Activated CD8-positive, alpha-beta memory T cell treated with anti-CD3 and anti-CD28 coated beads for 24 hours (primary cell): ENCODE measurements at regions not wholly inside any gene's neighbourhood (a gene's known extent, or its start where the extent isn't known, plus 50 kb on each side); places are given as distances from the start of the nearest gene placed in this dataset.
"Not testable (repeated sequence)": the region's sequence is repeated elsewhere in the genome, so short reads cannot be mapped to it uniquely, and the experiment has no call there.

Experiments
- DNase-seq: peaks from one replicate; pipeline ENCODE4 v3.0.0-alpha.2; 2020

DNA sequence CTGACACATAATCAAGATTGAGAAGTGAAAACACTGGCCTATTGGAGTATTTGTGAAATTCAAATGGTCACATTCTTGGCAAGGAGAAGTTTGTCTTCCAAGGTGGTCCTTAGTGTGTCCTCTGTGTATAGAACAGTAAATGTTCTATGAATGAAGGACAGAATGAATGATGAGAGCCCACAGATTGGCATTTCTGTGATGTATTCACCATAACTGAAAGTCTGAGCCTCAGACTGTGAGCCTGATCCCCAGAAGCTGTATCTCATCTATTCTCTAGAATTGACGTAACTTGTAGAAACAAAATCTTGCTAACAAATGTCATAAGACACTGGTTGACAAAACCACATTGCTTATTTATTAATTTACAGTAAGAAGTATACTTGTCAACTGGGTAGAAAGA lies 111.5 kb upstream of the ETV3 start:
- DNase-seq = no peak

DNA sequence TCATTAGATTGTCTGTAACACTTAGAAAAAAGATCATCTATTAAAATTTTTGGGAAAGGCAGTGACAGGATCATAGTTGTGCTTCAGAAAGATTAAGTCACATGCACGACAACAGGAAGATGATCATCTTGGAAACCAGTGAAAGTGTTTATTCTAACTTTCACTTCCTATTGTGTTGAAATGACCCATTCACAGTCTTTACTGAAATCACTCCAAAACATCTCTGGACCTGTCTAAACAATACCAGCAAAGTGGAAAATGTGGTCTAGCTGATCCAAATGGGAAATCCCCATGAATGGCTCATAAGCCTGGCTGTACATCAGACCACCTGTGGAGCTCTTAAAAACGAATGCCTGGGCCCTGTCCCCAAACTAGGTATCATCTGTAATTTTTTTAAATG lies 111.1 kb upstream of the ETV3 start:
- DNase-seq = no peak

DNA sequence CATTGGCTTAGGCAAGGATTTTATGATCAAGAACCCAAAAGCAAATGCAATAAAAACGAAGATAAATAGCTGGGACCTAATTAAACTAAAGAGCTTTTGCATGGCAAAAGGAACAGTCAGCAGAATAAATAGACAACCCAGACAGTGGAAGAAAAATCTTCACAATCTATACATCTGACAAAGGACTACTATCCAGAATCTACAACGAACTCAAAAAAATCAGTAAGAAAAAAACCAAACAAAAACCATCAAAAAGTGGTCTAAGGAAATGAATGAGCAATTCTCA lies 109.5 kb upstream of the ETV3 start:
- not testable (repeated sequence) for DNase-seq

DNA sequence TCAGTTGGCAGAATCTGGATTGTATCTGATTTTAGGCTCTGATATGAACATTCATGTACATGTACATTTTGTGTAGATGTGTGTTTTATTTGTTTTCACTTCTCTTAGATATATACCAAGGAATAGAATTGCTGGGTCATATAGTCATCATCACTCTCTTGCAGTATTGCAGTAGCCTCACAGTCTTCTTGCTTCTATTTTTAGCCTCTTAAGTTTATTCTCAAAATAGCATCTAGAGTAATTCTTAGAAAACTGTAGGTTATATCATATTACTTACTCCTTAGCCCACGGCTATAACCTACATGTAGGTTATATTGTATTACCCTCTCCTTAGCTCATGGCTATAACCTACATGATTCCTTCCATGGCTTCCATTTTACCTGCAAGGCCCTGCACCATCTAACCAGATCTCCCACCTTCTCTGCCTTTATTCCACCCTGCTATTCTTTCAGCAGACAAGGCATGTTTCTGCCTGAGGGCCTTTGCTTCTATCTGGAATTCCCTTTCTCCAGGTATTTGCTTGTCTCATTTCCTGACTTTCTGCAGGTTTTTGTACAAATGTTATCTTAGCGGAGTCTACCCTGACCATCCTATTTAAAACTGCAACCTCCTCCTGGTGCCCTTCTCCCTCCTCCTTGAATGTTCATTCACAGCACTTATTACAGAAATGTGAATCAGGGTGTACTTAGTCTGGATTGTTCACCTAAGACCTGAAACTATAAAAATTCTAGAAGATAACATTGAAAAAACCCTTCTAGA lies 109.0 kb upstream of the ETV3 start:
- no peak for DNase-seq

DNA sequence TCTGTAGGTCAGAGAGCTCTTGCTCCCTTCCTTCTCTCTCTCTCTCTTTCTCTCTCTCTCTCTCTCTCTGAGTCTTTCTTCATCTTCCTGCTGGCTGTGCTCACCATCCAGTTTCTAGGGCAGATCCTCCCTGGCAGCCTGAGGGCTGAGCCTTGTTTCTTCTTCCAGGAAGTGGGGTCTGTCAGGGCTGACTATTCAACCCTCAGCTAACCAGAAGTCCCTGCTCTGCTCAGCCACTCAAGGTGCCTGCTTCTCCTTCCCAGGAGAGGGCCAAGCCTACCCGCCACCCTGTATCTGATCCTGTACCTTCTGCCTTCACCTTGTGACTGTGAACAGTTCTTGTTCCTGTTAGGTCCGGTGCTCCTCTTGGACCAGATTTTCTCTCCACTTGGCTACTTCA lies 107.6 kb upstream of the ETV3 start:
- DNase-seq = no peak

DNA sequence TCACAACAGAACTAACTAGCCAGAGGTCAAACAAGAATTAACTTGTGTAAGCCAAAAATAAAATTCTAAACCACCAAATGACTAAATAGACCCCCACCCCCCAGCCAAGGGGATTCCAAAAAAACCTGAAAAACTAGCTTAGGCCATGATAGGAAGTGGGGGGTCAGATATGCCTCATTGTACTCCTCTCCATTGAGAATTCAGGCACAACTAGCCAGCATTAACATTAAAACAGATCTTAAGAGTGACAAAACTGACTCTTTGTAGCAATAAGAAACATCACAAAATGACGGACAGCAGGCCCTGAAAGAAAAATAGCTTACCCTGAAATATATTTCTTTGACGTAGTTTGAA lies 103.0 kb upstream of the ETV3 start:
- DNase-seq = no peak

DNA sequence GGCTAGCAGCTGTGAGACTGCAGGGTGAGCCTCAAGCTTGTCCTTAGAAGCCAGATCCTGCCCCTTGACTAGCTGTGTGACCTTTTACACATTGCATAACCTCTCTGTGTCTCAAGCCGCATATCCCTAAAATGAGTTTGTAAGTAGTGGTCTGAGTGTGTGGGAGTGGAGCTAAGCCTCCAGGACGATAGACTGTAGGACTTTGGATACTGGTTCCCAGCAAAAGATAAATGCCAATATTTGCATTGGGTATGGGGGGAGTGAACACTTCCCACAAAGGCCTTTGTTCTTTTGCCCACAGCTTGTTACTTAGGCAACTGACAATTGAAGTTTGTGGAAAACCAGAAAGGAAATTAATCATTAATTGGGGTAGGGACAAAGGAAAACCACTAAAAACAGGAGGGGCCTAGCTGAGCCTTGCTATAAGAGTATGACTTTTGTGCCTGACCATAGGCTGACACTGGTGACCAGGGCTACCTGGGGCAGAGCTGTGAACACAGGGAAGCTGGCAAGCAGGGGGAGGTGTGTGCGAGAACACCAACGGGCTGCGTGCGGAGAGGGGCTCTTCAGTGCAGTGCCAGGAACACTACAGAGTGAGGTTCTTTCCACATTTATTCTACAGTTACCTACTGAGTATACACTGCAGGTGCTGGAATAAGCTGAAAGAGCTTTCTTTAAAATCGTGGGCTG lies 102.4 kb upstream of the ETV3 start:
- DNase-seq = no peak

DNA sequence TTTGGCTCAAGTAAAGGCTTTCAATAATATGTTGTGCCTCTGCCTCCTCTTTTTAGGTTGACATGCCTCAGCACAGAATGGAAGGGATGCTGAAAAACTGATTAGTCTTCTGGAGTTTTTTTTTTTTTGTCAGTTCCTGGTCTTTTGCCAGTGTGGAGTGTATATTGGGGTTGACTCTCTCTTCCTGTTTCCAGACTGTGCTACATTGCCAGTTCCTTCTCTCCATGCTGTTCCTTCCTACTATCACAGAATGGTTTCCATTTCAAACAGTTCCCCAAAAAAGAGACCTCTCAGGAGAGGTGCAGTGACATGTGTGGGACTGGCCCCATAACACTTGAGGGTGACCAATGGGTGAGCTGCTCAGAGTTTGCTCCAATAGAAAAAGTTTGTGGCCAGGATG lies 101.7 kb upstream of the ETV3 start:
- DNase-seq = no peak

DNA sequence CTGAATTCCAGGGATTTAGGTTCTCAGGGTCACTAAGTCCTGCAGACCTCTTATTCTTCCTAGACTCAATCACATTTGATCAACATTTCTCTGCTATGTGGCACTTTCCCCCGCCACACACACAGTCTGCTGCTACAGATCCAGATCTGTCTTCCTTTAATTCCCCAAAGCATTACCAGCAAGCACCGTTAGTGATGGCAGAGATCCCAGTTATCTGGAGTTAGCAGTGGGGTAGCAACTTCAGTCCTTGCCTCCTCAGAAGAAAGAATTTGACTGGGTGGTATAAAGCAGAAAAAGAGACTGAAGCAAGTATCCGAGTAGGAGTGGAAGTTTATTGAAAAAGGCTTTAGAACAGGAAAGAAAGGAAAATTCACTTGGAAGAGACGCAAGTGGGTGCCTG lies 100.4 kb upstream of the ETV3 start:
- DNase-seq = no peak

DNA sequence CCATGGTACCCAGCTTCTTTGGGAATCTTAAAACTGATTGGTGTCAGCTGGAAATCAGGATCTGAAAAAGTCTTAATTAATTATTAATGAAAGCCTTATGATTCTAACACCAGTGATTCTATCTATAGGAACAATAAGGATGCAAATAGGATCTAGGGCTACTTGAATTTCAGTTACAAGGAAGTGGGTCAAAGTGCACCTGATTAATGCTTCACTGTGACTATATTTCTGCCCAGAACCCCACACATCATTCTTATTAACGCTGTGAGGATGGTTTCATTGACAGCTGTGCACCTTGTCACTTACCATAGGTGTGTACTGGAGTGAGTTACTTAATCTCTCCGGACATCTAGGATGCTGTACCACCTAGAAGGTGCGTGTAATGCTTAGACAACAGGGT lies 99.8 kb upstream of the ETV3 start:
- no peak for DNase-seq

DNA sequence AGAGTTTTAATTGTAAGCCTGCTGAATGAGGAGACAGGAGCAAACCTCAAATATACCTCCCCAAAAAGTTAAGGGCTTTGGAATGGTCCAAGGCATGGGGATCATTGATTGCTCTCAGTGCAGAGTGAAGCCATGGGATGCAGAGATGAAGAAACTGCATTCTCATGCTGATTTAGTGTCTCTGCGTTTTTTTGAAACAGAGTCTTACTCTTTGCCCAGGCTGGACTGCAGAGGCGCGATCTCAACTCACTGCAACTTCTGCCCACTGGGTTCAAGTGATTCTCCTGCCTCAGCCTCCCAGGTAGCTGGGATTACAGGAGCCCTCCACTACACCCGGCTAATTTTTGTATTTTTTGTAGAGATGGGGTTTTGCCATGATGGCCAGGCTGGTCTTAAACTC lies 99.3 kb upstream of the ETV3 start:
- DNase-seq = no peak

DNA sequence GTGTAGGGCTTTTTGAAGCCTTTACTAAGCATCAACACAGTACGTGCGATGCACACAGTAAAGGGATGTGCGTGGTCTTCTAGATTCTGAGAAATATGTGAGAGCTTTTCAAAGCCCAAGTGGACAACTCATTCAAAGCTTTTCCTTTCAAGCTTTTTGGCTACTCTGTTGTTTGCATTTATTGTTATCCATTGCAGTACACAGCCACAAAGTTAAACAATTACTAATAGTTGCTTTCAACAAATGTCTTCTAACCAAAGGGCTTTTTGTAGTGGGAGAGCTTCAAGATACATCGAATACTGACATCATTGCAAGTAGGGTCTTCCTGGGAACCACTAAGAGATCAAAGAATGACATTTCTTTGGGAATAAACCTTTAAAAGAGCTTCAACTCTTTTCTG lies 97.9 kb upstream of the ETV3 start:
- DNase-seq = no peak

DNA sequence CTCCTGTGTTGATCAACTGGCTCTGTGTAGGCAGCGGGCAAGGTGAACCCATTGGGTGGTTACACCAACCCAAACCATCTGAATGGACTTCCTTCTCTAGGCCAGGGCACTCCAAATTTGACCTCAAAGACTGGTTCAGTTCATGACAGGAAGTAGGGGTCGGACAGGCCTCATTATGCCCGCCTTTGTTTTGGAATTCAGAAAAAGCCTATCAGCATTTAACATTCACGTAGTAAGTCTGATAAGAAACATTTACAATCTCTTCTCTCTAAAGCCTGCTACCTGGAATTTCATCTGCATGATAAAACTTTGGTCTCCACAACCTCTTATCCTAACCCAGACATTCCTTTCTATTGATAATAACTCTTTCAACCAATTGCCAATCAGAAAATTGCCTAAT lies 97.1 kb upstream of the ETV3 start:
- DNase-seq = no peak

DNA sequence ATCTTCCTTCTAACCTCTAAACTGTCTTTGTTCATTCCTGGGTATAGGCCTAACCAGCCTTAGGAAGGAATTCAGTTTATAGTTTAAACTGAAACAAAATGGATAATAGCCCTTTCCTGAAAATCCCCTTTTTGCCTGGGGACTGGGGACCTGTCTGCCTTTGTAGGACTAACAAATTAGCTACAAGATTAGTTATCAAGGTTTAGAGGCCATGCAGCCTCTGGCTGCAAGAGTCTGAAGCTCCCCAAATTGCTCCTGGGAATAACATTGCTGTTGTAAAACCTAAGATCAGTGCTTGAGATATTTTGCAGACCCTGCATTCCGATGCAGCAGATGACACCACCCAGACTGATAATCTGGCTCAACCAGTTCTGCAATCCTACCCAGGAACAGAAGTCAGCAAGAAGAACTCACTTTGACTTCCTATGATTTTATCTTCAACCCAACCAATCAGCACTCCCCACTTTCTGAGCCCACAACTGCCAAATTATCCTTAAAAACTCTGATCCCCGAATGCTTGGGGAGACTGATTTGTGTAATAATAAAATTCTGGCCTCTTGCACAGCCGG lies 96.6 kb upstream of the ETV3 start:
- DNase-seq = no peak

DNA sequence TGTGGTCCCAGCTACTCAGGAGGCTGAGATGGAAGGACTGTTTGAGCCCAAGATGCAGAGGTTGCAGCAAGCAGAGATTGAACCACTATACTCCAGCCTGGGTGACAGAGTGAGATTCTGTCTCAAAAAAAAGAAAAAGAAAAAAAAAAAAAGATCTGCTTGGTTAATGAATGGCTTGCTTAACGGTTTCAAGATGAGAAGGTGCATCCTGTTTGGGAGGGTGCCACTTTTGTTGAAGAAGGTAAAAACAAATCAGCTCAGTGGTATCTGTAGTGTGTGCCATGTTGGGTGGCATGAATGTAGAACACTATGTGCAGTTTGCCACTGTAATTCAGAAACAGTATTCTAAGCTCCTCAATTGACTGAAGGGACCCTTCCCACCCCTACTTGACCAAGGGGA lies 94.9 kb upstream of the ETV3 start:
- DNase-seq = no peak

DNA sequence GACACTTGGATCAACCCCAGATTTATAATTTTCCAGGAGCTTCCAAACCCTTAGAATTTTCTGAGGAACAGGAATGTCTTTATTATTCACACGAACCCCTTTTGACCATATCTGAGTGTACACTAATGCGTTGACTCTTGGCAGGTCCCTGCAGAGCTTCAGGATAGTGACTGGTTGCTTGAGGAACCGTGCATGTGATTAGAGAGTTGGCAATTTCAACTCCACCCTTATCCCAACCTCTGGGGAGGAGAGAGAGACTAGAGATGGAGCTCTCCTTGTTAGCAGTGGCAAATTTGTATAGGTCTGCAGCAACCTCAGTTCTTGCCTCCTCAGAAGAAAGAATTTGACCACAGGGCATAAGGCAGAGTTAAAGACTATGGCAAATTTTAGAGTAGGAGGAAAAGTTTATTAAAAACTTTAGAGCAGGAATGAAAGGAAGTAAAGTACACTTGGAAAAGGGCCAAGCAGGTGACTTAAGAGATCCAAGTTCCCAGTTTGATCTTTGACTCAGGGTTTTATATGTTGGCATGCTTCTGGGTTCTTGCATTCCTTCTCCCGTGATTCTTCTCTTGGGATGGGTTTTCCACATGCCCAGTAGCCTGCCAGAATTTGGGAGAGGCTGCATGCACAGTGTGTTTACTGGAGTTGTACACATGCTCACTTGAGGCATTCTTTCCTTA lies 93.8 kb upstream of the ETV3 start:
- no peak for DNase-seq

DNA sequence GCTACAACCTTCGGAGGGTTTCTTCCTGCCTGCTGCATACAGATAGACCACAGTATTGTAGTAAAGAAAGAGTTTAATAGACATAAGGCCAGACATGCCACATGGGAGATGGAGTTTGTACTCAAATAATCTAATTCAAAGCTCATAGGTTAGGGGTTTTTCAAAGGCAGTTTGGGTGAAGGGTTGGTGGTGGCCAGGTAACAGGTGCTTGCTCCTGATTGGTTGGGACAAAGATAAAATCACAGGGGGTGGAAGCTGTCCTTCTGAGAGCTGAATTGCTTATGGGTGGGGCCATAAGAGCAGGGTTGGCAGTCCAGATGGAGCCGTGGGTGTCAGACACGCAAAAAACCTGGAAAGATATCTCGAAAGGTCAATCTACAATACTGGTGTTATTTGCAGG lies 92.3 kb upstream of the ETV3 start:
- no peak for DNase-seq

DNA sequence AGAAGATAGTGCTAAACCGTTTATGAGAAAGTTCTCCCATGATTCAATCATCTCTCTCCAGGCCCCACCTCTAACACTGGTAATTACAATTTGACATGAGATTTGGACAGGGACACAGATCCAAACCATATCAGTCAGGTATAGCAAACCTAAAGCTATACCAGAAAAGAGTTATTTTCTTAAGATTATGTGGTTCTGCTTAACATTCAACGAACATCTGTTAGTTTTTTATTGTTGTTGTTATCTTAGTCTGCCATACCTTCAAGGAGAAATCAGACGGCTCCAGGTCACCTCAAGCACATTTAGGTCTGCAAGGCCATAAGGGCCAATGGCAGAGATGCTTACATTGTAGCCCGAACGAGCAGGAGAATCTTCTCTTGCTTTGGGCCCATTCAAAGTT lies 89.5 kb upstream of the ETV3 start:
- DNase-seq = no peak

DNA sequence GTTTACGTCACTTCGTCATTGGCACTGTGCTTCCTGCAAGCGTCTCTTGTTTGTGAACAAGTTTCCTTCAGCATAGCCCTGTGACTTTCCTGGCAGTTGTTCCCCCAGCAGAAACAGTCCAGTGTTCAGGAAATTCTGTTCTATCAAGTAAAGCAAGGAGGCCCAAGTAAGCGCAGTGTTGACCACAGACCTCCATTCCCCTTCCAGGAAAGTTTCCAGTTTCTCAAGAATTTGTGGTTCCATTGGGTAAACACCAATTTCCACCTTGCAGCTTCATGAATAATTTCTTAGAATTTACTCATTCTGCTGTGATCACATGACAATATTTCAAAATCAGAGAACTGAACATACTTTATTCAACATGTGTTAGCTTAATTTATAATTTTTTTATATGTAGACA lies 88.5 kb upstream of the ETV3 start:
- no peak for DNase-seq

DNA sequence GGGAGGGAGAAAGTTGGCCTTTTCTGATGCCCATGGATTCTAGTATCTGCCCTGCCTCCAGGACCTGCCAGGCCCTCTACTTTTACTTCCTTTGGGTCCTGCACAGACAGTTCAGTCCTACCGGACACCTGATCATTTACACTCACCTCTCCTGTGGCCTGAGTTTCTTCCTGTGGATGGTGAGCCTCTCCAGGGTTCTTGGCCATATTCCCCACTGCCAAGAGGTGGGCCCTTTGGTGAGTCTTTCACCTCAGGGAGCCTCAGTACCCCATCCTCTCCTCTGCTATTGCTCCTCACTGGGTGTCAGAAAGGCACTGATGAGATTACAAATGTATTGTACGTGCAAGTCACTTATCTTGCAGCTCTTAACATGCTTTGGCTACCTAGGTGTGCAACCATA lies 81.4 kb upstream of the ETV3 start:
- DNase-seq = no peak

DNA sequence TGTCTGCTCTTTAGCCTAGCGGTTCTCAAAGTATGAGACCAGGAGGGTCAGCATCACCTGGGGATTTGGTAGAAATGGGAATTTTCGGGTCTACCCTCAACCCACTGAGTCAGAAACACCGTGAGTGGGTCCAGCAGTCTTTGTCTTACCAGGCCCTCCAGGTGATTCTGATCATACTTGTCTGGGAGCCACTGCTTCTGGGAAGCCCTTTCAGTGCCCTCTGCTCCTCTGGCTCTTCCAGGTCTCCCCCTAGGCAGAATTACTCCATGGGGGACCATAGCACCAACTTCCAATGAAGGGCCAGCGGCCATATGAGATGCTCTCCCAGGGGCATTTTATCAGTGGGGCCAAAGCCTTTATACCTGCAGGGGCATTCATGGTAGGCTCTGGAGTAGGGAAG lies 81.0 kb upstream of the ETV3 start:
- DNase-seq = no peak

DNA sequence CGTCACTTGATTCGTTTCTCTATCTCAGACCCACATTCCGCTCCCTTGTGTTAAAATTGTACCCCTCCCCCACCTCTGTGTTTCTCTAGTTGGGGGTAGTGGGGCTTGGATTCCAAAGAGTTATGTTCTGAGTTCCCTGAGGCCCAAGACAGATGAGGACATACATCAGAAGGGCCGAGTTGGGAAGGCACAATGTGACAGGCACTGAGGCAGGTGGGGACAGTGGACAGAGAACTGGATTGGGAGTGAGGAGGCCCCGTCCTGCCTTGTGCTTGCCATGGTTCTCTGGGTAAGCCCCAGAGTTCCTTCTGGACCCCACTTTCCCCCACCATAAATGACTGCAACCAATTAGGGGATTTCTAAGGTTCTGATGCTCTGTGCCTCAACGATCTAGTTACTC lies 80.5 kb upstream of the ETV3 start:
- no peak for DNase-seq

DNA sequence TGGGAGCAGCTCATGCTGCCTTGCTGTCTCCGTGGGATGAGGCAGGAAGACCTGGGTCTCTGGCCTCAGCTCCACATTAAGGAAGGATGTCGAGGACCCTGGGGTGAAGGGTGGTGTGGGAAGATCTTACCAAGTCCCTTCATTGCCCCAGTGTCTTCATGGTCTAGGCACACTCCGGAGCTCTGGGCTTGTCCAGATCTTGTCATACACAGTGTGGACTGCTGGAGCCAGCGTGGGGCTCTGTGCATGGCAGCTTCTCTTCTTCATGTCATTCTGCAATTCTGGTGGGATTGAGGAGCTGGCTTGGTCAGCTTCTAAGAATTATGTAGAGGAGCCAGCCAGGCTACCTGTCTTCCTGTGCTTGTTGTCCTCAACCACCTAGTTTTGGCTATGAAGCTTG lies 79.3 kb upstream of the ETV3 start:
- DNase-seq = no peak

DNA sequence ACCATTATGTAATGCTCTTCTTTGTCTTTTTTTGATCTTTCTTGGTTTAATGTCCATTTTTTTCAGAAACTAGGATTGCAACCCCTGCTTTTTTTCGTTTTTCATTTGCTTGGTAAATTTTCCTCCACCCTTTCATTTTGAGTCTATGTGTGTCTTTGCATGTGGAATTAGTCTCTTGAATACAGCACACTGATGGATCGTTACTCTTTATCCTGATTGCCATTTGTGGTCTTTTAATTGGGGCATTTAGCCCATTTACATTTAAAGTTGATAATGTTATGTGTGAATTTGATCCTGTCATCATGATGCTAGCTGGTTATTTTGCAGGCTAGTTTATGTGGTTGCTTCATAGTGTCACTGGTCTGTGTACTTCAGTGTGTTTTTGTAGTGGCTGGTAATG lies 75.6 kb upstream of the ETV3 start:
- DNase-seq = no peak

DNA sequence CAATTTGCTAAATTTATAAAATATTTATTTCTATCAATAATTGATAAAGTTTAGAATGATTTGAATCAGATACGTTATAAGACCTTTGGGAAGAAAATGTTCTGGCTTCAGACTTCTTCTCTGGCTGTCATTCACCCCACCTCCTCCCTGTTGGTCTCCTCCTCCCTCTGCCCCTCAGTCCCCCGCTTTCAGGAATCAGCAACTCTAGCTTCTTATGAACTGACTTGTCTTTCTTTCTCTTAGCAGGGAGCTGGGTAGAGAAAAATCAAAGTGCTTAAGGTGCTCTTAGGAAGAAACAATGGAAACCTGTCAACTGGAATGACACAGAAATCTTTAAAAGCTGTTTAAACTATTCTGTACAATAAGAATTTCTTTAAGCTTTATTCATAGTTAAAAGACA lies 71.3 kb upstream of the ETV3 start:
- no peak for DNase-seq
